ENCODE measurements at regions not wholly inside any gene's neighbourhood (a gene's known extent, or its start where the extent isn't known, plus 50 kb on each side); places are given as distances from the start of the nearest gene placed in this dataset.

GRCh38 chr18:54530285-54530684 is 60.8 kb upstream of the DYNAP start:
- TF ChIP-seq CTCF (IDR thresholded peaks at IDR 0.05 in 4 of 5, conservative IDR thresholded peaks at IDR 0.05 in 1 of 5), result no peak
- TF ChIP-seq POLR2A (IDR thresholded peaks at IDR 0.05), result no peak
